Stimulated activated CD4-positive, alpha-beta T cell treated with anti-CD3 and anti-CD28 coated beads, Interleukin-2, amount 100 ng/mL, for 48 hours (primary cell): ENCODE measurements at regions not wholly inside any gene's neighbourhood (a gene's known extent, or its start where the extent isn't known, plus 50 kb on each side); places are given as distances from the start of the nearest gene placed in this dataset.
"Not testable (repeated sequence)": the region's sequence is repeated elsewhere in the genome, so short reads cannot be mapped to it uniquely, and the experiment has no call there.

Source experiments
- DNase-seq, 2 donors: peaks; one replicate each; pipeline ENCODE4 v3.0.0-alpha.2; 2020

DNA sequence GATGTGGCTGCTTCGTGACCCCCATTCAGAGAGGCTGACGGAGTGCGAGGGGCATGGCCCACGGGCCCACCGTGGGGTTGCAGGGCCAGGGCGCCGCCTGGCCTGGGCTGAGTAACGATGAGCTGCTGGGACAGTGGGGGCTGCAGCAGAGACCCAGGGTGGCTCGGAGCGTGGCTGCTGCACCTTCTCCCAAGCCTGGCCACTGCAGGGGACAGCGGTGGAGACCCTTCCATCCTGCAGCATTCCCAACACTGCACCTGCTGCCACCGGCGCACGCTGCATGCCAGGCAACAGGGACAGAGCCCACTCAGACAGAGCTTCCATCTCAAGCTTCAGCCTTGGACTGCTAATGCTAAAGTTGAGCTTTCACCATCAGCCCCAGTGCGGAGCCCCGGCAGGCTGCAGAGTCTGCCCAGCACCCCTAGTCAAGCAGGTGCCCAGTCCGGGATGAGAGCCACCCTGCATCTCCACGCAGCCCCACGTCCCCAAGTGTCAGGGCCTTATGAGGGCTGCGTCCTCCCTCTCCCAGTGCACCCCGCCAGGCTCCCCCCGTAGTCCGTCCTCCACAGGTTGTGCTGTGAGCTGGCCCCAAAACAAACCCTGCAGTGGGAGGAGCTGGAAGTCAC lies 89.4 kb upstream of the AFDN start:
- DNase-seq: no peak

DNA sequence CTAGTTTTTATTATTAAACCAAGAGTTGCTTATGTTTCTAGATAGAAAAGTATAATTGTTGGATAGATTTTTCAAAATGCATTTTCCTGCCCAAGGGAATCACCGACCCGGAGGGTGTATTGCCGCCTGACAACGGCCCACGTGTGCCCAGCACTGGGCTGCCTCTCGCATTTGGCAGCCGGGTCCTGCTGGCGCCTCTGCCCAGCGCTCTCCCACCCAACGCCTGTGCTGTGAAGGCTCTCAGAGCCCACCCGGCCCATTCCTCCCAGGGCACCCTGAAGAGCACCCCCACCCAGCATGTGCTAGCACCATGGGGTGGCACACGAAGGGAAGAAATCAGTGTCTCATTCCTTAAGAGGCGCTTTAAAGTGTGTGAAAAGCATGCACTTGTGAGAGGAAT lies 88.3 kb upstream of the AFDN start:
- DNase-seq: no peak

DNA sequence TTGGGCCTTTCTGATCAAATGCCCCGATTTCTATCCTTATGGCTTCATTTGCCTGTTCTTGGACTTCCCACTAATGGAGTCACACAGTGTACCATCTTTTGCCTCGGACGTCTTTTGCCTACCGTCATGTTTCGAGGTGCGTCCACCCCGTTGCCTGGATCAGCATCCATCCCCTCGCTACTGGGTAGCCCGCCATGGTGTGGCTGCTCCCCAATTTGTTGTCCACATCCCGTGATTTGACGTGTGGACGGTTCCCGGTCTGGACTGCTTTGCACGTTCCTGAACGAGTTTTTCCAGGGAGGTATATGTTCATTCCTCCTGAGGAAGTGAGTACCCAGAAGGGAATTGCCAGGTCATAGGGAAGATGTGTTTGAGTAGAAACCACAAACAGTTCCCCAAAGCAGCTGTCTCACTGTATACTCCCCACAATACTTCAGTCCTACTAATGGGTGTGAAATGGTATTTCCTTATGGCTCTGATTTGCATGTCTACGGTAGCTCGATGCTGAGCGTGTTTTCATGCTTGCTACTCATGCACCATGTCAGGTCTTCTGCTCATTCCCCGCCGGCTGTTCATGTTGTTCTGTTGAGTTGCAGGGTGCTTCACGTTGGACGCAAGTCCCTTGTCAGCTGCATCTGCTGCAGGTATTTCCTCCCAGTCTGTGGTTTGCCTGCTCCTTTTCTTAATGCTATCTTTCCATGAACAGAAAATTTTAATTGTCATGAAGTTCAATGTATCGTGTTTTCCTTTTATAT lies 86.8 kb upstream of the AFDN start:
- no peak for DNase-seq

DNA sequence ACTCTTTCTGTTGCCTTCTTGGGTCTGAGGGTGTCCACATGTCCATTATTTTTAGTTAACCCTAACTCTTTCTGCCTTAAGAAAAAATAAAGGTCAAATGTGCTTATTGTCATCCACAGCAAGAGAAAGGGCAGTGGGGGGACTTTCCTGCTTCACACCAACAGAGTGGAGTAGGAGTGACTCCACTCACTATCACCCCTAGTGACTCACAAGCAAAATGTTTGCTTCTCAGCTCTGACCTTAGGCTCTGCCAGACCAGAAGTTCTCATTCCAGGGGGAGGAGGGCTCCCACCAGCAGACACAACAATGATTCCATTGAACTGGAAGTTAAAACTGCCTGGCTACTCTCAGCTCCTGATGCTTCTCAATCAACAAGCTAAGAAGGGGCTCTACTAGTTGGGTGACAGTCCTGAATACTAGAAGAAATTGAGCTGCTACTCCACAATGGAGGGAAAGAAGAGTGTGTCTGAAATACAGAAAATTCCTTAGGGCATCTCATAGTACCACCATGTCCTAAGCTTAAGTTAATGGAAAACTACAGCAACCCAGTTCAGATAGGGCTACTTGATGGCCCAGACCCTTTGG lies 83.9 kb upstream of the AFDN start:
- DNase-seq: no peak

DNA sequence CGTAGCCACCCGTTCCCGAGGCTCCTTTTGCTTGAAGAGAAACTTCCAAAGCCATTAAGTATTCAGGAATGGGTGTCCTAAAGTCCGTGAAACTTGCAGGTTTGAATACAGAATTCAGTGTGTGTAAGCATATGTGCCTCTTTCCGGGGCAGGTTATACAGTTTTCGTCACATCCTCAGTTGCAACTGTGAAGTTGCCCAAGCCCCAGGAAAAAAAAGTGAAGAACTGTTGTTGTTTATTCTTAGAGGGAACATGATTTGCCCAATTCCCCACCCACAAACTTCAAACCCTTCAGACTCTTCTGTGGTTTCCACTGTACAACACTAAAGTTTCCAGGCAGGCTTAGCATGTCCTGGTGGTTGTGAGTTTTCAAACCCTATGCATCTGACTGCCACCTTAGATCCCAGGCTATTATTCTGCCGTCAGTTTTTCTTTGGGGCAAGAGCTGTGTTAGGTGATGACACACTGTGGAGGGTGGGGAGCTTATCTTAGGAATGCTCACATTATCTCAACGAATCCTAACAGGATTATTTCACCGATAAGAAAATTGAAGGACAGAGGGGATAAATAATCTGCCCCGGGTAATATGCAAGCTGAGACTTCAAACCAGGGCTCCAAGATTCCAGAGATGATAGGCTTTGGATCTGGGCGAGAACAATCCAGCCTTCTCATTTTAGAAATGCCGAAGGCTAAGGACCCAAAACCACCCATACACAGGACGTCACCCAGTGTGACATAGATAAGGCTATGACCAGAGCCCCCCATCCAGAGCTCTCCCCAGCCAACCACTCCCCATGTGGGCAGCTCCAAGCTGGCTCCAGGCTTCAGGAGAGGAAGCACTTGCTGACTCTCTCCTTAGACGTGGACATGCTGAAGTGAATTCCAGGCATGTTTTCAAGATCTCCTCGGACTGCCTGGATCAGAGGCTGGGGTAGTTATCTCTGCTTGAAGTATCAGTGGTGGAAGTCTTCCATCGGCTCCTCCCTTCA lies 81.7 kb upstream of the AFDN start:
- no peak for DNase-seq

DNA sequence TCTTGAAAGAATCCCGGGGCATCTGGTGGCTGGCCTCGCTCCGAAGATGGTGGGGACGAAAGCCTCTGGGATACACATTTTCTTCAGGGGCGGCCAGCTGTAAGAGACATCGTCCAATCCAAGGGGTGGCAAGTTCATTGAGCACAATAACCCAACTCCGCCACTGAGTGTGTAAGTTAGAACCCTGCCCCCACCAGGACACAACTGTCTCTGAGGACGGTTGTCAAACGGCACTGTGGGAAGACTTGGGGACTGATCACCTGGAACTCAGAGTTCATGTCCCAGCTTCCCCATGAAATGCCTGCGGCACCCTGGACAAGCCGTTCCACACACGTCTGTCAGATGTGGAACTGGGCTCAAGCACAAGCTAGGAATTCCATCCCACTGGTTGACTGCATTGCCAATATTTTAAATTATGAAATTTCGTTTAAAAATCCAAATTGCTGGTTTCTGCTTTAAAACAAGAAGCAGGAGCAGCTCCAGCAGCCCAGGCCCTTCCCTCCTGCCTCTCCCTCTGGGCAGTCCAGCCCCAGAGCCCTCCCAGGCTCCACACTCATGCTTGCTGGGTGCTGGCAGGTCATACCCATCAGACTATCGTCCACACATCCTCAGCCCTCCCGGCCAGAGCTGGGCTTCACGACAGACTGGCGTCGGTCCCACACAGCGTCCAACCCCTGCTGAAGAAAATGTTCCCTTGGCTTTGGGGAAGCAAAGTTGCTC lies 80.9 kb upstream of the AFDN start:
- no peak for DNase-seq

DNA sequence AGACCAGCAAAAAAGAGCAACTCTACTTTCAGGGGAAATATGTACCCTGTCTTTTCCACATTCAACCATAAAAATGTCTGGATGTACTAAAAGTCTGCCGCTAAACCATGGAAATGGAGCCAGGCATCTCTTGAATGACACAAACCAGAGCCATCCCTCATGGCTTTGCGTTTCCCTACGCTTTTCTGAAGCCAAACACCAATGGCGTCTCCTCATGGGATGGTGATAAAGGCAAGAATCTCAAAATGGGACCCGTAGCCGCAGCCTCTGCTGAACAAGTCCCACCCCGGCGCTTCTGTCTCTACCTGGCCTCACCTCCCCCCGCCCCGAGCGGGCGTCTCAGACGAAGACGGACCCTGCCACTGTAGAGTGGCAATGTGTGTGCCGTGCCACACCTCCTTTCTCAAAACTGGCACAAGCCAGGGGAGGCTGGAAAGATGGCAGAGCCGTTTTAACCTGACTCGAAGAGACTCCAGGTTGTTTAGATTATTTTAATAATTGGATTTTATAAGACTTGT lies 80.3 kb upstream of the AFDN start:
- no peak for DNase-seq

DNA sequence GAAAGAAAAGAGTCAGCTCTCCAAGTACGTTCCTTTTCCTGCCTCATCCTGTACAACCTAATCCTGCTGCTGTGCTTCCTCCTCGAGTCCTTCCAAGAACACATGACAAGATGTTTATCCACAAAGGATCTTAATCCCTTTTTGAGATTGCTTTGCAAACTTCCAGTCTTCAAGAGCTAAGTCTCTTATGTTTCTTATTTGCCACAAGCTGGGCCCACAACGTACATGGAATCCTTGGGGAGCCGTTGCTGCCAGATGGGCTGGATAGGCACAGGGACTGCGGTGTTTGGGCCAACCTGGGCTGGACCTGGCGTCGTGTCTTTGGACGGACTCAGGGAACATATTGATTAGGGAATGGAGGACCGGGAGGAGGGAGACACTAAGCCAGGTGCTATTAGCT lies 79.7 kb upstream of the AFDN start:
- DNase-seq: no peak

DNA sequence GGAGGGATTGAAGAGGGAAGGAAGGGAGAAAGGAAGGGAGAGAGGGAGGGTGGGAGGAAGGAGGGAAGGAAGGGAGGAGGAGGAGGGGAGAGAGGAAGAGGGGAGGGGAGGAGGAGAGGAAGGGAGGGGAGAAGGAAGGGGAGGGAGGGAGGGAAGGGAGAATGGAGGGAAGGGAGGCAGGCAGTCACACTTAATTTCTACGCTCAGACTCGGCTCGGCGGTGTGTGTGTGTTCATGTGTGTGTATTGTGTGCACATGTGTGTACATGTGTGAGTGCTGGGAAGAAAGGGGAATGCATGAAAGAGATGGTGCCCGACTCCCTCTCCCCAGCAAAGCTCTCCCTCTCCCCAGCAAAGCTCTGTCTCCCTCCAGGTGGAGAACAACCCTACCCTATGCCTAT lies 79.1 kb upstream of the AFDN start:
- DNase-seq: no peak

DNA sequence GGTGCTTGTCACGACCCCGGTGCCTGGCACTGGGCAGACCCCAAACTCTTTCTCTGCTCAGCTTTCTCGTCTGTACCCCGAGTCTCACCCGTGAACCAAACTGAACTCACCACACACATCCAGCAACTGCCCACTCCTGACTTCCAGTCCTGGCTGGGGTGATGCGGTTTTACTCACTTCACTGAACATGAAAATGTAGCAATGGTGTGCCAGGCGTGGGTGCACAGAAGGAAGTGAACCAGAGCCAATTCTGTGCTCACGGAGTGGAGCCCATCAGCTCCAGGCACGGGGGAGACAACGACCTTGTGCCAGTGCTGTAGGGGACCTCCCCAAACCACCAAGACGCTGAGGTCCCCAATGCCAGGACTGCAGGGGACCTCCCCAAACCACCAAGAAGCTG lies 78.7 kb upstream of the AFDN start:
- DNase-seq: no peak

DNA sequence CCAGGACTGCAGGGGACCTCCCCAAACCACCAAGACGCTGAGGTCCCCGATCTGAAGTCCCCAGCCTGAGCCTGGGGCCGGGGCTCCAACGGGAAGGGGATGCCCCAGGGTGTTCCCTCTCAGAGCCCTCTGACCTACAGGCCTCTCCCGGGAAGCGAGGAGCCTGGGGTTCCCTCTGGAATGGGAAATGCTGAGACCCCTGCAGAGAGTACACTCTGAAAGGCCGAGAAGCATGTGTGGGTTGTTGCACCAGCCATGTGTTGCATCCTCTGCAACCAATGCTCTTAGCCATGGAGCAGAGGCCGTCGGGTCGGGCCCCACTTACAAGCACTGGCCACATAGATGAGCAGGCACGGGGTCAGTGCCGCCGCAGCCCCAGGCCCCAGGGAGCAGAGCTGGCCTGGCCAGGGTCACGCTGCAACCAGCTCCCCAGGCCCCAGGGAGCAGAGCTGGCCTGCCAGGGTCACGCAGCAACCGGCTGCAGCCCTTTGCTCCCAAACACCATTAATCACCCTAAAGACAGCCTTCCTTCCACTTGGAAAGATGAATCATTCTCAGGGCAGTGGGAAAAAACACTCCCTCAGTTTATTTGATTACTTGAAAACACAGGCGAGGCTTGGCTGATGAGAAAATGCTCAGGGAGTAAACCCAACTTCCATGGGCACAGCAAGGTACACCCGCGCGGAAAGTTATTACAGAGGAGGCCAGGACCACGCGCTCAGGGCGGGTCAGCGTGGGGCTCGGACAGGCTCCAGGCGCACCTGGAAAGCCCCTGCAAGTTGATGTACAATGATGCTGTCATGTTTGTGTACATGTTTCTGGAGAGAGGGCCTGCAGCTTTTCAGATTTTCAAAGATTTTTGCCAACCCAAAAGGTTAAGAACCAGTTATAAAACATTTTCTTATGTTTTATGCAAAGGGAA lies 78.0 kb upstream of the AFDN start:
- no peak for DNase-seq

DNA sequence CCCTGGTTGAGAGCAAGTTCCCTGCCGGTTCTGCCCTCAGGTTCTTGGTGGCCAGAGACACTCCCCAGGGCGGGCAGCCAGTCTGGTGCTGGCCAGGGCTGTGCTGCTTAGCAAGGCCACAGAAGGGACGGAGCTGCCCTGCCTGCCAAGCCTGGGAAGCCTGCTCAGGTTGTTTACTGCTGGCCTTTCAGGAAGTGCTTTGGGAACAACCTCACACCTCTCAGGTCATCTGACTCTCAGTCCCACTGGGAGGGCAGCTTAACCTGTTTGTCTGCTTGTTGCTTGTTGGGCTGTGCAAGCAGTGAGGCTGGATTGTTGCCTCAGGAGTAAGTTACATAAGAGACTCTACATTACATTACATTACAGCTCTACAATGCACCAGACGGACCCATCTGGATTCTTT lies 75.8 kb upstream of the AFDN start:
- DNase-seq: no peak

DNA sequence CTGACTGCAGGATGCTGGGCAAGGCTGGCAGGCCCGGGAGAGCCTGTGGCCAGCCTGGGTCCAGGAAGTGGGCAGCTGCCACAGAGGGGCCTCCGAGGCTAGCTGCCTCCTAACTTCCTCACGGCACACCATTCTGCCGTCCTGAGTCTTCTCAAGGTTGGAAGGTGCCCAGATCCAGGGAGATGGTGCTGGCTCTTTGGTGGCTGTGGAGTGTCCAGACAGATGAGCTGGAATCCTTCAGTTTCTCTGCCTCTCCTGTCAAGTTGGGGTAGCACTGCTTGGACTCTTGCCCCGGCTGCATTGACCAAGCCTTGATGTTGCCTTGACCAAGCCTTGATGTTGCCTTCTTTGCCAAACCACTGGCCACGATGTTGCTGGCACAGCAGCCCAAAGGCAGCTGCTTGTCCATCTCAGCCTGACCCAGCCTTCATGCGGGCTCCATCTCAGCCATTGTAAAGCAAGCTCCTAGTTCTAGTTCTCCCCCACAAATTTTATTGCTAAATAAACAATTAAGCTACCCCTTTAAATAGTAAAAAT lies 75.1 kb upstream of the AFDN start:
- no peak for DNase-seq

DNA sequence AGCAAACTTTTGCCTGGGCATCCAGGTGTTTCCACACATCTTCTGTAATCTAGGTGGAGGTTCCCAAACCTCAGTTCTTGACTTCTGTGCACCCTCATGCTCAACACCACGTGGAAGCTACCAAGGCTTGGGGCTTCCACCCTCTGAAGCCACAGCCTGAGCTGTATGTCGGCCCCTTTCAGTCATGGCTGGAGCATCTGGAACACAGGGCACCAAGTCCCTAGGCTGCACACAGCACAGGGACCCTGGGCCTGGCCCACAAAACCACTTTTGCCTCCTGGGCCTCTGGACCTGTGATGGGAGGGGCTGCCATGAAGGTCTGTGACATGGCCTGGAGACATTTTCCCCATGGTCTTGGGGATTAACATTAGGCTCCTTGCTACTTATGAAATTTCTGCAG lies 73.4 kb upstream of the AFDN start:
- not testable (repeated sequence) for DNase-seq

DNA sequence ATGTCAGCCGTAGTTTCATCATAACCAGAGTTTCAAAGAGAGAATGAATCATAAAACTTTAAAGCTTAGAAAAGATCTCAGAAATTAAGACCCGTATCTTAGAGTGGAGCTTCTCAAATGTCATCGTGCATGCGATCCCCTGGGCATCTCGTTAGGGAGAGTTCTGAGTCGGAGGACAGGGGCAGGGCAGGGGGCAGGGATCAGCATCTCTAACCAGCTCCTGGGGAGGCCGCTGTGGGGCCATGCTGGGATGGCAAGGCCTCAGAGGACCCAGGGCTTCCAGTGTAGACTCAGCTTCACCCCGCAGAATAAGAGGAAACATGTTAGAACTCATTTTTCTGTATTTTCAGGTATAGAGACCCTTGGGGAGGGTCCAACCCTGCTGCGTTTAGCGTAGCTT lies 72.0 kb upstream of the AFDN start:
- DNase-seq: no peak

DNA sequence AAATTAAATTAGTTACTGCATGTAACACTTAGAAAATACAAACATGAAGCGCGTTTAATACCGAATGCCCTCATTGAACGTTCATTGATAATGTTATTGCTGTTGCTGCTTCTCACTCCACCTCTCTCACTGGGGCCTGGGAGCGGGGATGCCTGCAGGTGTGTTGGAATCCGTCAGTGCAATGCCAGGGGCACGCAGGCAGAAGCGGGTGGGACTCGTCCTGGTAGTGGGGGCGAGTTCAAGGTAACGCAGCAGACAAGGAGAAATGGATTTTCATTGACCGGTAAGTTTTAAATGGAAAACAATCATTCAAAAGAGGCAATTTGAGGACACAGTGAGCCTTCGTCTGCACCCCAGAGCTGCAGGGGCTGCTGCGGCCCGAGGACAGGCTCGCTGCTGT lies 71.2 kb upstream of the AFDN start:
- DNase-seq: no peak

DNA sequence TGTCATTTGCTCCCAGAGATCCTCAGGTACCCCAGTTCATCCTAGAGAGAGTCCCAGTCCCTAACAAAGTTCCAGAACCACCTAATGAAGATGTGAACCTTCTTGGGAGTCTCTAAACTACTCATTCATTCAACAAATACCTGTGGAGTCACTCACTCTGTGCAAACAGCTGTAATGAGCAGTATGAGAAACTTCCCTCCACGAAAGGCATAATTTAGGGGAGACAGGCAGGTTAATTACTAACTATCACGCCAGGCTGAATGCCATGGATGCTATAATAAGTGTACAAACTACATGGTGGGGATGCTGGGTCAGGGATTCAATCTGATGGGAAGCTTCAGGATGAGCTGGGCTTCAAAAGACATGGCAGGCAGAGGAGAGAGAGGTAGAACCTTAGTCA lies 70.1 kb upstream of the AFDN start:
- DNase-seq: no peak

DNA sequence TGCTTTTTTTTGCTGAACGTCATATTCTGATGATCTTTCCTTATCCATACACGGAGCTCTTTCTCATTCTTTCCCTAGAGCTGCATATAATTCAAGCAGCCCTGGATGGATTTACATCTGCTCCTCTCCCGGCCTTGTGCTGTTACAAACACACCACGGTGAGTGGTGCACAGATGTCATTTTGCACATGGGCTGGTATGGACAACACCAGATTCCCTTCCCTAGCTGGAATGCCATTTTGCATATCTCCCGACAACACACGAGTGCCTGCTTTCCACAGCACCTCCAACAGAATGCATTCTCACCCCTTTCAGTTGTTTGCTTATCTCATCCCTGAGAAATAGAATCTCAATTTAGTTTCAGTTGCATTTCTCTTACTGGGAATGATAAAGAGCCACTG lies 69.5 kb upstream of the AFDN start:
- DNase-seq: no peak

DNA sequence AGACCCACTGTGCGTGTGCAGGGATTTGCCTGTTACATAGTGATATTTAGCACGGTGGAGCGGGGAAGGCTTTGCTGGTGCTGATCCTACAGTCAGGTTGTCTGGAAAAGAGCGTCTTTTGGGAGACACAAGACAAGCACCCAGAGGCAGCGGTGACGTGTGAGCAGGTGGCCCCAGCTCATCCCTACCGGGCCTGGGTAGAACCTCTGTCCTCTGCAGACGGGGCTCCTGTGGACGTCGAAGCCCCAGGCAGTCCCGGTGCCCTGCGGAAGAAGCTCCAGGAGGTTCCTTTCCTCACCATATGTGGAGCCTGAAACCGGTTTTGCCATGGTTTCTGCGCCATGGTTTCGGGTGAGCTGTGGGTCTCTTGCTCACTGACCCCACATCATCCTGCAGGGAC lies 68.9 kb upstream of the AFDN start:
- DNase-seq: no peak

DNA sequence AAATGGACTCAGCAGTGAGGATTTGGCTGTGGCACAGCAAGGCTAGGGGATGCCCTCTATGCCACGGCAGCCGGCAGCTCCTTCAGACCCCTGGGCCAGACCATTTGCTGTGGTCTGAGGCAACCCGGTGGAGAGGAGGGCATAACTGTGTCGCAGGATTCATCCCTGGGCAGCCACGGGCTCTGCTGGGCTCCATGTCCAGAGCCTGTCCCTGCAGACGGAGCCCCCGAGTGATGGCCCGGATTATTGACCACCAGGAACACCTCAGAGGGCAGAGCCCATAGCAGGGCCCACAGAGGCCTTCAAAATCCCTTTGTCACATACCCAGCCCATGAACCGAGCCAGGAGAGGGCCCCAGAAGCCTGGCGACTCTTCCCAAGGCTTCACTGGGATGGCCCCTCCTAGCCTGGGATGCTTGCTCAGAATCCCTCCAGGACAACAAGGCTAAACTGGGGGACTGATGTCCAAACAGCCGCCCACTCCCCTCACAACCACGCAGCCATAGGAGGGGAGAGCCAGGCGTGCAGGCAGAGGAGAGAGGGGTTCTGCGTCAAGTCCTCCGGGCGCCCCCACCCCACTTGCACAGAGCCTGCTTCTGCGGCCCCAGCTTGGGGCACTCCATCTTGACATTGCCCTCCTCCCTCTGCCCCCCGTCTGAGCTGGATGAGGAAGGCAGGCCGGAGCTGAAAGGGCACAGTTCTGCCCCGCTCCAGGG lies 68.2 kb upstream of the AFDN start:
- no peak for DNase-seq
